Pancreas (tissue), 10 donors: ENCODE measurements at regions not wholly inside any gene's neighbourhood (a gene's known extent, or its start where the extent isn't known, plus 50 kb on each side); places are given as distances from the start of the nearest gene placed in this dataset.

Source experiments
- ATAC-seq, 4 donors: fragments of 200-7000 bp; cut with Tn5 transposase; one replicate each; pipeline versions ENCODE4 v1.8.0 to v1.9.1; 2020; ENCODE audit warnings: mild to moderate bottlenecking in 4 of 4, moderate library complexity in 4 of 4
- DNase-seq, 6 donors: peaks; one replicate each; pipeline ENCODE4 v3.0.0-alpha.2; 2020
- FAIRE-seq: peaks from 2 replicates; lab custom pipeline; 2012; peaks lifted over from hg19 to GRCh38; lab: Jason Lieb, UNC
- H3K27ac ChIP-seq, 4 donors: fragments of 200-600 bp; sonication (generic); 1 replicate in 3 of 4; 2 replicates in 1 of 4; pipeline versions ENCODE4 v1.5.0 to v1.8.0; 2020
- H3K27me3 ChIP-seq, 4 donors: fragments of 200-600 bp; one replicate each; pipeline ENCODE4 v1.8.0; 2021
- H3K36me3 ChIP-seq, 3 donors: fragments of 200-600 bp; sonication (generic) in 1 of 3; one replicate each; pipeline versions ENCODE4 v1.5.0 to v1.8.0; 2020 to 2021
- H3K4me1 ChIP-seq, 3 donors: fragments of 200-600 bp; one replicate each; pipeline ENCODE4 v1.8.0; 2021
- H3K4me3 ChIP-seq, 4 donors: fragments of 200-600 bp; sonication (generic) in 2 of 4; one replicate each; pipeline versions ENCODE4 v1.5.0 to v1.8.0; 2020 to 2021
- H3K9me3 ChIP-seq, 4 donors: fragments of 200-600 bp; one replicate each; pipeline ENCODE4 v1.8.0; 2021
- WGBS, 2 donors: extraction: QIAGEN DNeasy Blood & Tissue Kit; methylation state at CpG; one replicate each; pipeline ENCODE4 v1.1.7; 2013; 5-methylcytosine and 5-hydroxymethylcytosine counted together
- intact Hi-C, 3 donors: fragments of 100-400 bp; cut with DNase I; formaldehyde crosslinking; loops; one replicate each; pipeline versions ENCODE4 v1.11.1 to v1.14.2; 2022
- TF ChIP-seq, protein P1 (sequence below), 4 donors: fragments of 200-600 bp; sonication (generic) in 3 of 4; IDR thresholded peaks; one replicate each; pipeline versions ENCODE4 v1.5.0 to v1.8.0; 2021; ENCODE audit warnings: antibody characterized with exemption in 4 of 4
- donor health status: healthy with polysubstance abuse.
- donor health status: DM: no; HTN: no; CAD: no; lungs with moderate emphysema.
- donor health status: DM: no; HTN: no; CAD: no.
- donor health status: control.
- donor health status: control.
- donor health status: Bipolar disorder and iron deficiency.
- donor health status: DM: yes; HTN: yes; CAD: no.
- donor health status: DM: no; HTN: no; CAD: no.
- donor health status: DM: no; HTN: no; CAD: no.
- donor health status: DM: yes; HTN: yes; CAD: no.

DNA sequence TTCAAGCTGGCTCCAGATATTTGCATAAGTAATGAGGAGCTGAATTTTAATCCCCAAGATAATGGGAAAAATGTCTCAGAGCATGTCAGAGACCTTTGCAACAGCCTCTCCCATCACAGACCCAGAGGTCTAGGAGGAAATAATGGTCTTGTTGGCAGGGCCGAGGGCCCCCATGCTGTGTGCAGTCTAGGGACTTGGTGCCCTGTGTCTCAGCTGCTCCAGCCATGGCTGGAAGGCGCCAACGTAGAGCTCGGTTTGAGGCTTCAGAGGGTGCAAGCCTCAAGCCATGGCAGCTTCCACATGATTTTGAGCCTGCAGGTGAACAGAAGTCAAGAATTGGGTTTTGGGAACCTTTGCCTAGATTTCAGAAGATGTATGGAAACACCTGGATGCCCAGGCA is 134.7 kb downstream of the LYPLAL1 start:
- DNase-seq (no peak), ATAC-seq (no peak), FAIRE-seq (no peak)
- 90 to 98% methylated on average over 4 of the region's 4 CpGs for WGBS, 2 donors
- H3K27me3 ChIP-seq: no peaks in the 10 kb centered on the region
- no peaks in the 10 kb centered on the region for H3K36me3 ChIP-seq
- H3K9me3 ChIP-seq: no peaks in the 10 kb centered on the region
- H3K27ac ChIP-seq: no peak overlapping the region
- TF ChIP-seq, protein P1, sequence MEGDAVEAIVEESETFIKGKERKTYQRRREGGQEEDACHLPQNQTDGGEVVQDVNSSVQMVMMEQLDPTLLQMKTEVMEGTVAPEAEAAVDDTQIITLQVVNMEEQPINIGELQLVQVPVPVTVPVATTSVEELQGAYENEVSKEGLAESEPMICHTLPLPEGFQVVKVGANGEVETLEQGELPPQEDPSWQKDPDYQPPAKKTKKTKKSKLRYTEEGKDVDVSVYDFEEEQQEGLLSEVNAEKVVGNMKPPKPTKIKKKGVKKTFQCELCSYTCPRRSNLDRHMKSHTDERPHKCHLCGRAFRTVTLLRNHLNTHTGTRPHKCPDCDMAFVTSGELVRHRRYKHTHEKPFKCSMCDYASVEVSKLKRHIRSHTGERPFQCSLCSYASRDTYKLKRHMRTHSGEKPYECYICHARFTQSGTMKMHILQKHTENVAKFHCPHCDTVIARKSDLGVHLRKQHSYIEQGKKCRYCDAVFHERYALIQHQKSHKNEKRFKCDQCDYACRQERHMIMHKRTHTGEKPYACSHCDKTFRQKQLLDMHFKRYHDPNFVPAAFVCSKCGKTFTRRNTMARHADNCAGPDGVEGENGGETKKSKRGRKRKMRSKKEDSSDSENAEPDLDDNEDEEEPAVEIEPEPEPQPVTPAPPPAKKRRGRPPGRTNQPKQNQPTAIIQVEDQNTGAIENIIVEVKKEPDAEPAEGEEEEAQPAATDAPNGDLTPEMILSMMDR (IDR thresholded peaks at IDR 0.05): no peak
- no peak overlapping the region for H3K4me3 ChIP-seq
- intact Hi-C loops: no loop called here
- H3K4me1 ChIP-seq: no peaks in the 10 kb centered on the region

DNA sequence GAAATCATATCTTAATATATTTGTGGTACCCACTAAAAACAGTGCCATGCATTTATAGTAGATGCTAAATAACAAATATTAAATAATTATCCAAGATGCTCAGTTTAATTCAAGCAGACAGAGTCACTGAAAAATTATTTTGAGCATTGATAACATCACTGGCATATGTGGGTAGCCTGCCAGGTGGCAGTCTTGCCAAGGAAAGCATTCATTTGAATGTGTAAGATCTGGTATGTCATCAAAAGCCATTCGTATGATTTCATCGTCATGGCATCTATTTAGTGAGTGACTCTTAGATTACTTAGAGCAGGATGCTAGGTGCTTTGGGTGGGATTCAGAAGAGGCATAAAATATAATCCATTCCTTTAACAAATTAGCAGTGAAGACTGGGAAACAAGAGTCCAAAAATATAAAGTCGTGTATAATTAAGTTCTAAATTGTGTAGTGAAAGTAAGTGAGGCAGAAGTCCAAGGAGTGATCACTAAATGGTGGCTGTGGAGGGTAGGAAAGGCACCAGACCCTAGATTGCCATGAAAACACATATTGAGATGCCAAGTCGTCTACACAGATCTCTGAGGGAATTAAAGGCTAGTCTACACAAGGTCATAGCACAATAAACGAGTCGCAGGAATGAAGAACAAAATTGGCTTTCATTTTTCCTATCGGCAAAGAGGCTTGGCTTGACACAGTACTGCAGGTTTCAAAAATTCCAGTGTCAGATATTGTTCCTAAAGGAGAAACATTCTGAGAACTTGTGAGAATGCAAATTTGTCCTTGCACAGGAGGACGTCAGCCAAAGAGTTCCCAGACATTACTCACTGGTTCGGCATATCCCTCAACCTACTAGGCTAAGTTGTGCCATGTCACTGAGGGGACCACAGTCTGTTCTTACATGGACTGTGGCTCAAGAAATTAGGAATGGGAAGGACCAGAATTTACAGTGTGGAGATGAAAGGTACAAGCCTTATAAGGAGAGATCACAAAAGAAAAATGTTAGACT is 130.8 kb downstream of the LYPLAL1 start:
- H3K27me3 ChIP-seq: no peaks in the 10 kb centered on the region
- no peaks in the 10 kb centered on the region for H3K9me3 ChIP-seq
- H3K4me1 ChIP-seq: no peaks in the 10 kb centered on the region
- no peak overlapping the region for H3K4me3 ChIP-seq
- FAIRE-seq (no peak), DNase-seq (peak in 2 of 6 donors; percentile 13 to 21), ATAC-seq (peak in 2 of 4 donors; percentile 43 to 86)
- TF ChIP-seq, protein P1 (IDR thresholded peaks at IDR 0.05): no peak
- no peak overlapping the region for H3K27ac ChIP-seq
- WGBS, 2 donors: 50 to 56% methylated on average over 9 of the region's 9 CpGs
- intact Hi-C loops: no loop called here
- no peaks in the 10 kb centered on the region for H3K36me3 ChIP-seq

- no peaks in the 10 kb centered on the region for H3K27me3 ChIP-seq
- DNase-seq (no peak), FAIRE-seq (no peak), ATAC-seq (no peak)
- H3K9me3 ChIP-seq: no peaks in the 10 kb centered on the region
- no peak overlapping the region for H3K4me3 ChIP-seq
- H3K4me1 ChIP-seq: no peaks in the 10 kb centered on the region
- TF ChIP-seq, protein P1 (IDR thresholded peaks at IDR 0.05): no peak
- intact Hi-C loops: no loop called here
- no peak overlapping the region for H3K27ac ChIP-seq
- H3K36me3 ChIP-seq: no peaks in the 10 kb centered on the region
- WGBS, 2 donors: 45 to 69% methylated on average over 1 of the region's 1 CpG
These were observed 129.0 kb downstream of the LYPLAL1 start for GRCh38 chr1:219302697-219303096.

DNA sequence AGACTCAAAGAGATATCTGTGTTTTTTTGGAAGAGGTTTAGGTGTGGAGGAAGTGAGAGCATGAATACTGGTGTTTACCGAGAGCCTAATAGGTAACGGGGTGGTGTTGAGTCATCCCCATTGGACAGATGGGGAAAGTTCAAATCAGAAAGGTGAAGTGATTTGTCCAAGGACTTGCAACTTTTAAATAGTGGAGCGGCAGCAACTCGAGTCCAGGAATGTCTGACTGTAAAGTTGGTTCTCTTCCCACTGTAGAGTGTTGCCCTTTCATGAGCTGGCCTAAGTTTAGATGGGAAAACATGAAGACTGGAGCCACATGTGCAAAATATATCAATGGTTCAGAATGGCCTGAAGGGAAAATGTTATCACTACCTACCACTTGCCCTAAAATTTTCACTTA is 125.7 kb downstream of the LYPLAL1 start:
- no peaks in the 10 kb centered on the region for H3K9me3 ChIP-seq
- intact Hi-C loops: no loop called here
- DNase-seq (no peak), FAIRE-seq (no peak), ATAC-seq (no peak)
- no peak overlapping the region for H3K4me3 ChIP-seq
- 93 to 94% methylated on average over 4 of the region's 4 CpGs for WGBS, 2 donors
- no peak overlapping the region for H3K27ac ChIP-seq
- TF ChIP-seq, protein P1 (IDR thresholded peaks at IDR 0.05): no peak
- no peaks in the 10 kb centered on the region for H3K36me3 ChIP-seq
- no peaks in the 10 kb centered on the region for H3K27me3 ChIP-seq
- H3K4me1 ChIP-seq: peaks cover 0 to 6% (median 0%) of the 10 kb centered on the region in 3 donors
